GM19372 (cell line): ENCODE measurements at regions not wholly inside any gene's neighbourhood (a gene's known extent, or its start where the extent isn't known, plus 50 kb on each side); places are given as distances from the start of the nearest gene placed in this dataset.
A peak's percentile ranks its signal among the peaks of the same experiment; 100 is the strongest.

Source experiments
- ATAC-seq: cut with Tn5 transposase; IDR thresholded peaks from one replicate; pipeline ENCODE4 v1.9.1; 2021; ENCODE audit warnings: mild to moderate bottlenecking, low read depth, moderate library complexity; ENCODE audit not compliant: unreplicated experiment

GRCh38 chr1:199362996-199363395, 664.5 kb upstream of the NR5A2 start:
- no peak for ATAC-seq

DNA sequence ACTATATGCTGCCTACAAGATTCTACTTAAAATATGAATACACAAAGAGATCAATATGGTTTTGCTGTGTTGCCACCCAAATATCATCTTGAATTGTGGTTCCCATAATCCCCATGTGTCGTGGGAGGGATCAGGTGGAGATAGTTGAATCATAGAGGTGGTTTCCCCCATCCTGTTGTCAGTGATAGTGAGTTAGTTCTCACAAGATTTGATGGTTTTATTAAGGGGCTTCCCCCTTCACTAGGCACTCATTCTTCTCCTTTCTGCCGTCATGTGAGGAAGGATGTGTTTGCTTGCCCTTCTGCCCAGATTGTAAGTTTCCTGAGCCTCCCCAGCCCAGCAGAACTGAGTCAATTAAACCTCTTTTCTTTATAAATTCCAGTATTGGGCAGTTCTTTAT, 654.4 kb upstream of the NR5A2 start:
- no peak for ATAC-seq

GRCh38 chr1:199377211-199377610, 650.3 kb upstream of the NR5A2 start:
- ATAC-seq: no peak

- no peak for ATAC-seq
Observed at GRCh38 chr1:199383793-199384192, 643.7 kb upstream of the NR5A2 start.

- ATAC-seq: no peak
Observed at GRCh38 chr1:199394856-199395255, 632.7 kb upstream of the NR5A2 start.

DNA sequence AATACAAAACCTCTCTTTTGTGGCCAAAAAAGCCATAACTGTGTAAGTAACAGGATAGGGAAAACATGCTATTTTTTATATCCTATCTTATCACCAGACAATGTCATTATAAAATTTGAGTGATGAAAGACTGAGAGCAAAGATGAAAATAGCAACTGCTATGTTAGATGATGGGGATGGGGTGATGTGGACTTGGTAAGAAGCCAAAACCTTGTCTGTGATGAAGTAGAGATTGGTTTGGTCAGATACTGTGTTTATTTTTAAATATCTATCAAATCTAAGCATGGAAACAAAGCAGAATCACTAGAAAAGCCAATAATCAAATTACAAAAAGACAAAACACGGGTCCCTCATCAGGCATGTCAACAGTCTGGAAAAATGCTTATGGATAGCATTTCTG, 631.1 kb upstream of the NR5A2 start:
- no peak for ATAC-seq

GRCh38 chr1:199399996-199400724, 627.4 kb upstream of the NR5A2 start:
- peak; percentile 66 for ATAC-seq

DNA sequence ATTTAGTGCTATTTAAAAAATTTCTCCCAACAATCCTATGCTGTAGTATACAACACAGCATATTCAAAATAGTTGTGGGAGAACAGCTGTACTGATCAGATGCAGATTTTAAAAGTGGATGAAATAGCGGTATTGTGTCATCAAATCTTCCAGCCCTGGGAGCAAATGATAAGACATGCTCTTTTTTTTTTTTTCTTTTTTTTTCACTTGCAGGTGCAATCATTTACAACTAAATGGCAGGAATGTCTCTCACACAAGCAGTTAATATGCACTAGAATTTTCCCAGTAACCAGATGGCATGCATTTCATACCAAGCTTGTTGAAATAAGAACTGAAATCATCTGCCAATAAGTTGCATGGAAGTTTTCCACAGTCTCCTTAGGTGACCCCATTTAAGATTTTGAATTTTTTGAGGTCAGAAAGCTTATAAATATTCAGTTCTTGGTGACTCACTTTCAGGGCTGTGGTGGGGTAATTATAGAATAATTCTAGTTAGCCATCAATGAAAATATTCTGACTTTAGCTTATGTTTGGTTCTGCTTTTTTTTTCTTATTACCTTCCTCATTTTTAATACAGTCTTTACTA, 623.9 kb upstream of the NR5A2 start:
- ATAC-seq: no peak

DNA sequence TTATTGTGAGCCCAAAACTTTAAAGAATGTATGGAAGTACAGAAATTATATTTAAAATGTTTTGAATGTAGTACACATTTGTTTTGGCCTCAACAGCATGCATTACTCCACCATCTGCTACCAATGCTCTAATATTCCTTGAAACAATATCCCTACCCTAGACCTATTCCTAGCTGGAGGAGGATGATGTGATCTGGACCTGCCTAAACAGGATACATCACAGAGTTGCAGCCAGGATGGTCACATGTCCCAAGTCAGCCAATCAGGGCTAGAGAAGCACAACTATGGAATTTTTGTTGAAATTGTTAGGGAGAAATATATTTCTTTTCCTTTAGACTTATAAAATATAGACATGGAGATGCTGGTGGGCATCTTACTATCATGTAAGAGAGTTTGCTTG, 623.3 kb upstream of the NR5A2 start:
- ATAC-seq: no peak

DNA sequence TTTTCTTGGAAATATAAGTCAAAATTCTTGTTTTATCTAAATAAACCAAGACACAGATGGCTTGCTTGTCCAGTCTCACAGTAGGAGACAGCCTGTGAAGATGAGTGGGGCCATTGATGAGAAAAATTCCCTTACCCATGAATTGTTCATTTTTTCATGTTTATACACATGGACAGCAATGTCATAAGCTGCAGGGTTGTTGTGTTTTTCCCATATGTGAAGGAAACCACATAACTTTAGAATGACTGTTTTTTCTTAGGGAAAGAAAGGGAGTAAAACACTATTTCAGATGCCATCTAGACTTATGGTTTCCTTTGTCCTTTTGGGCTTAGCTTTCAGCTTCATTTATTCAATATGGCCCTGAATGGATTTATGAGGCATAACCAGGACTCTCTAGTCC, 622.5 kb upstream of the NR5A2 start:
- ATAC-seq: no peak

GRCh38 chr1:199405634-199406196, 621.8 kb upstream of the NR5A2 start:
- no peak for ATAC-seq

GRCh38 chr1:199410462-199410861, 617.0 kb upstream of the NR5A2 start:
- no peak for ATAC-seq

DNA sequence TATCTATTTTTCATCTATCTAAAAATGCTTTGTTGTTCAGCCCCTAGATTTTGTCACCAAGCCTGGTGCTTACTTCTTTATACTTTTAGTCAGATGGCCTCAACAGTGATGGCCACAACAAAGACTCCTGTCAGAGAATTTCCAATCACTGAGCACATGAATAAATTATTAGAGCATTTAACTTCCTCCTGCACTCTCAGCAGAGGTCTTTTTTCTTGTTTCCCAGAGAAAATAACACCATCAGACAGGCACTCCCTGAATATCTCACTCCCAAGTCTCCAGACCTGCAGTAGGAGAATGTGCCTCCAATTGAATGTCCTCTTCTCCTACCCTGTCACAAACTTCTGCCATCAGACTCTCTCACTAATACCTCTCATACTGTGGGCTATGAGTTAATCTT, 616.0 kb upstream of the NR5A2 start:
- no peak for ATAC-seq

DNA sequence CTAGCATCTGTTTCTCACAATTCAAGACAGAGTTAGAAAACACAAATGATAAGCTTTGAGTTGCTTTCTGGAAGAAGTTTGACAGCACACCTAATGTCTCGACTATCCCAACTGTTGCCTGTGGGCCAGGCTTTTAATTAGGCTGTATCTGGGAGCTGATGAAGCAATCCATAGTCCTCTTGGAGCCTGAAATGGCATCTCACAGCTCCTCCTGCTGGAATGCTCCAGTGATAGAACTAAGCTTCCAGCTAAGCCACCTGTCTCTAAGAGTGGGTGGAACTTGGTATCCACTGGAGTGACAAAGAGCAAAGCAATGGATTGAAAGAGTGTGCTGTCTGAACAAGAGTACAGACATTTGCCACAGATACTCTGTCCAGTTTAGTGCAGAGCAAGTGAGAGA, 605.3 kb upstream of the NR5A2 start:
- no peak for ATAC-seq

DNA sequence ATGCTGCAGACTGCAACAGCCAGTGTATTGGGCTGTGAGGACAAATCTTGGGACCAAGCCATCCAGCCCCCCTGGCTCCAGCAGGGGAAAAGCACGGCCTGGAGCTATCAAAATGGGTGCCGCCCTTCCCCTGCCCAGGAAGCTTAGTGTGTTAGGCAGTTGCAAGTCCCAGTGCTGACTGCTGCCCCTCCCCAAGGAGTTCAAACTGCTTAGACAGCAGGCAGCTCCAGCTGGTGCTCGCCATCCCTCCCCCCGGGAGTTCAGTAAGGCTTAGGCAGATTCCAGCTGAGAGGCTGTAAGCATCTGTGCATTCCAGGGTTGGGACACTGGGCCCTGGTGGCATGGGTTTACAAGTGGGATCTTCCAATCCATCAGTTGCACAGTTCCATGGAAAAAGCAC, 579.6 kb upstream of the NR5A2 start:
- no peak for ATAC-seq

DNA sequence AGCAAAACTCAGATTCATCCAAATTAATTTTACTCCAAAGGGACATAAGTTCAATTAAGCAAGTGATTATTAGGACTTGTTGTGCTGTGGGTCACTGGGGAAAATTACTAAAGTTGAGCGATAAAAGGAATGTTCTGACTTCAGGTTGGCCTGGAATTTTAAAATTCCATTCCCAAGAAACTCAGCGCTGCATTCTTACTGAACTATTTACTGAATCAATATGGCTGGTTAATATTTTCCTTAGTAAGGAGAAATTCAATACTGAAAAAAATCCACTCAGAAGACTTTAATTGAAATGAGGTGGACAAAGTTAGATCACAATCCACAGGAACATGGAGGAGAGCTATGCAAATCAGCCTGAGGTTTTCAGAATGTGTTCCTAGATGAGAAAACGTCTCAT, 578.9 kb upstream of the NR5A2 start:
- no peak for ATAC-seq

- ATAC-seq: no peak
Observed at GRCh38 chr1:199449221-199449620, 578.3 kb upstream of the NR5A2 start.

GRCh38 chr1:199449681-199450080, 577.8 kb upstream of the NR5A2 start:
- ATAC-seq: no peak

DNA sequence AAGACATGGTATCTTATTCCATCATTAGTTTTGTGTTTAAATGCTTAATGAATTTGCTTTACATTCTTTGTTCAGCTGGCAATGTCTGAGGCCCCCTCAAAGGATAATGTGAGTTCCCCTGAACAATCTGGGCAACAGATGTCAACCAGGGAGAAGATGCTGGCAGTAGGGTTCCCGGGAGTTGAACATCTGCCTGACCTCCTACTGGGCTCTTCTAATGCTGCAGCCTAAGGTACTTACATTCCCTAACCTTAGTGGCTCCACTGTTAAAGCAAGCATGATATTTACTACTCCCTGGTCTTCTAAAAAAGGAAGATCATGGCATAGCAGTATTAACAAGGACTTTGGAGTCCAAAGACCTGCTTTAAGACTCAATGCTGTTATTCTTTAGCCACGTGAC, 574.9 kb upstream of the NR5A2 start:
- no peak for ATAC-seq

DNA sequence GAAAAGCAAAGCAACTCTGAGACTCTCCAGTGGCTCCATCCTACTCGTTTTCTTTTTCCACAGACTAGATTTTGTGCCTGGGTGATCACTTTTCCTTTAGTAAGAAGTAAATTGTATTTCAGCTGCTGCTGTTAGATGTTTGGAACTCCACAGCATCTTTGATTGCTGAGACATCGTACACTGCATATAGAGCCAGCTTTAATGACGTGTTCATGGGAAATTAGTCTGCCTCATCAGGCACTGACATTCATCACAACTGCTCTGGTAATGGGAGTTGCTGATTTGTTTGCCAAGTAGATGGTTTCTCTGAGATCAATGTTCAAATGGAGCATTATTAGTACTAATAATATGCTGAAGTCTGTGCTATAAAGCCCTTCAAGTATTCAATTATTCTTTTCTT, 573.8 kb upstream of the NR5A2 start:
- no peak for ATAC-seq

DNA sequence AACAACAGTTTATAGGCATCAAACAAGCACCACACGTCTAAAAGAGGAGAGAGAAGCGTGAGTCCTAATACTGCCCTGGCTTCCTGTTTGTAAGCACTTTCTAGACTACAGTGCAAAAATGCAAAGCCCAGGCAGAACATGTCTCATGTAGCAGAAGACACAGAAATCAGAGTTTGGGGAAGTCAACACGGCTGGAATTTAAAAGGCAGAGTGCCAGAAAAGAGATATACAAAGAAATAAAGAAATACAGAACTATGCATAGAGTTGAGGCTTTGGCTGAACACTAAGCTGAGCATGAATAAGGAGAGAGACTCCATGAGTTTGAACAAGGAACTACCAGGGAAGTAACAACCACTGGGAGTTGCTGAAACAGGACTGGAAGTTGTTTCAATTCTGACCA, 566.6 kb upstream of the NR5A2 start:
- ATAC-seq: no peak

DNA sequence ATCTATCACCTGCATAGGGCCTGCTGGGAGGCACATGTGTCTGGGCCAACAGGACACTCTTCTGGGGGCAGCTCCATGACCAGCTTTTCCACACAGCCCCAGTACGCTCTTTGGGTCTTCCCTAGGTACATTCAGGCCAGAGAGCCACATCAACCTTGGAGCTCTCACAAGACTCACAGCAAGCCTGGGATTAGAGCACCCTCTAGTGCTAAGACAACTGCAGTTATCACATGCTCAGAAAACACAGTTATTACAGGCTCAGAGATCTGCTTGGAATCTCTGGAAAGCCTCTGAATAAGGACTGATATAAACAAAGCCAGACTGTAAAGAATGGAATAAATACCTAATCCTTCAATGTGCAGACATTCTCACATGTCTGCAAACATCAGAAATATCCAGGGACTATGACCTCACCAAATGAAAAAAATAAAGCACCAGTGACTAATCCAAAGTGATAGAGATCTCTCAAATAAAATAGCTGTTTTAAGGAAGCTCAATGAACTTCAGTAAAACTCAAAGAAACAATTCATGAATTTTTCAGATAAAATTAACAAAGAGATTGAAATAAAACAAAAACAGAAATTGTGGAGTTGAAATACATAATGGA, 563.9 kb upstream of the NR5A2 start:
- peak; percentile 75 for ATAC-seq
